HepG2 (cell line): ENCODE measurements at regions not wholly inside any gene's neighbourhood (a gene's known extent, or its start where the extent isn't known, plus 50 kb on each side); places are given as distances from the start of the nearest gene placed in this dataset.

Experiments
- ATAC-seq: fragments of 200-7000 bp; cut with Tn5 transposase; 3 replicates; pipeline ENCODE4 v1.9.1; 2020; ENCODE audit warnings: mild to moderate bottlenecking, moderate library complexity
- BruUV-seq: library from RNA; stranded (reverse); fragments of 400-500 nt; replicated peaks from 2 replicates; lab custom pipeline; 2021; lab: Mats Ljungman, UMichigan
- CTCF ChIA-PET: fragments of 300-600 bp; formaldehyde crosslinking; extraction: SDS; loops from one replicate; lab custom pipeline; 2021; ENCODE audit warnings: low total read pairs, inconsistent platforms, low intra/inter-chr PET ratio; lab: Yijun Ruan, JAX
- POLR2A ChIA-PET: fragments of 350-600 bp; sonication (Branson Sonifier 250); formaldehyde crosslinking; loops from one replicate; lab custom pipeline; 2020; ENCODE audit warnings: antibody characterized with exemption, inconsistent platforms; lab: Yijun Ruan, JAX
- DNase-seq: peaks from one replicate; pipeline ENCODE4 v3.0.0-alpha.2; 2015; ENCODE audit warnings: low spot score
- FAIRE-seq: peaks from 3 replicates; lab custom pipeline; 2011; peaks lifted over from hg19 to GRCh38; lab: Jason Lieb, UNC
- H2AFZ ChIP-seq: one replicate; pipeline ENCODE4 v1.6.1; 2011; ENCODE audit warnings: low read length, inconsistent platforms
- H3K27ac ChIP-seq: fragments of 300-600 bp; 3 replicates; pipeline ENCODE4 v1.8.0; 2011; ENCODE audit warnings: mixed run types, mild to moderate bottlenecking, mixed read lengths, low read length, inconsistent platforms; ENCODE audit not compliant: insufficient read depth; ENCODE audit errors: extremely low read length
- H3K27me3 ChIP-seq, 2 experiments: fragments of 200-600 bp in 1 of 2; 2 replicates in 1 of 2; 3 replicates in 1 of 2; pipeline versions ENCODE4 v1.6.0 to v1.8.0; 2011; ENCODE audit warnings: low read length in 2 of 2, mild to moderate bottlenecking in 2 of 2, moderate library complexity in 2 of 2, inconsistent platforms in 1 of 2; ENCODE audit not compliant: insufficient read depth in 2 of 2, control insufficient read depth in 1 of 2
- H3K36me3 ChIP-seq, 2 experiments: fragments of 200-600 bp in 1 of 2; replicated peaks in 1 of 2; 2 replicates in 1 of 2; 3 replicates in 1 of 2; pipeline versions ENCODE4 v1.5.1 to v1.8.0; 2011; ENCODE audit warnings: low read length in 2 of 2, inconsistent platforms in 1 of 2; ENCODE audit not compliant: insufficient read depth in 2 of 2, control insufficient read depth in 1 of 2
- H3K4me1 ChIP-seq: 2 replicates; pipeline ENCODE4 v1.5.1; 2012; ENCODE audit warnings: low read length, inconsistent platforms; ENCODE audit not compliant: insufficient read depth
- H3K4me2 ChIP-seq: 2 replicates; pipeline ENCODE4 v1.6.0; 2011; ENCODE audit warnings: low read depth, low read length, inconsistent platforms
- H3K4me3 ChIP-seq, 3 experiments: fragments of 200-600 bp in 1 of 3; sonication (generic), shearing (Covaris generic) in 1 of 3; replicated peaks in 1 of 3; 2 replicates each; pipeline ENCODE4 v1.5.1; 2011 to 2016; ENCODE audit warnings: low read length in 3 of 3, inconsistent platforms in 2 of 3, low read depth in 2 of 3, mild to moderate bottlenecking in 2 of 3, control low read depth in 1 of 3, mixed read lengths in 1 of 3; ENCODE audit not compliant: insufficient read depth in 1 of 3
- H3K79me2 ChIP-seq: one replicate; pipeline ENCODE4 v1.6.1; 2011; ENCODE audit warnings: low read length, inconsistent platforms; ENCODE audit not compliant: insufficient read depth
- H3K9ac ChIP-seq: 2 replicates; pipeline ENCODE4 v1.6.0; 2011; ENCODE audit warnings: mild to moderate bottlenecking, low read depth, low read length, inconsistent platforms; ENCODE audit not compliant: insufficient read depth
- H3K9me3 ChIP-seq: 2 replicates; pipeline ENCODE4 v1.5.1; 2012; ENCODE audit warnings: mild to moderate bottlenecking, low read length
- H4K20me1 ChIP-seq: 2 replicates; pipeline ENCODE4 v1.6.0; 2011; ENCODE audit warnings: inconsistent platforms, mild to moderate bottlenecking, low read length, moderate library complexity; ENCODE audit not compliant: insufficient read depth
- BATF2 ChIP-seq: sonication (generic); formaldehyde crosslinking; IDR thresholded peaks from 2 replicates; pipeline ENCODE4 v1.8.0; 2022; ENCODE audit warnings: mild to moderate bottlenecking, missing genetic modification reagents, moderate library complexity
- HDAC2 ChIP-seq: sonication (generic); formaldehyde crosslinking; IDR thresholded peaks from 2 replicates; pipeline ENCODE4 v1.4.0; 2020; ENCODE audit warnings: missing genetic modification reagents
- HOXA5 ChIP-seq: sonication (generic); formaldehyde crosslinking; IDR thresholded peaks from 2 replicates; pipeline ENCODE4 v1.4.0; 2020; ENCODE audit warnings: missing genetic modification reagents
- HOXA9 ChIP-seq: sonication (generic); formaldehyde crosslinking; IDR thresholded peaks from 2 replicates; pipeline ENCODE4 v1.8.1; 2022; ENCODE audit warnings: missing genetic modification reagents, mild to moderate bottlenecking, moderate library complexity, borderline replicate concordance
- KLF12 ChIP-seq: sonication (generic); formaldehyde crosslinking; IDR thresholded peaks from 2 replicates; pipeline ENCODE4 v1.4.0; 2020; ENCODE audit warnings: missing genetic modification reagents, borderline replicate concordance
- MAX ChIP-seq: IDR thresholded peaks from 2 replicates; pipeline ENCODE4 v1.6.1; 2012; ENCODE audit warnings: inconsistent platforms
- MED8 ChIP-seq: sonication (generic); formaldehyde crosslinking; IDR thresholded peaks from 2 replicates; pipeline ENCODE4 v1.8.1; 2023; ENCODE audit warnings: mild to moderate bottlenecking, missing genetic modification reagents; ENCODE audit not compliant: insufficient replicate concordance
- MTA1 ChIP-seq: sonication (generic); formaldehyde crosslinking; IDR thresholded peaks from 2 replicates; pipeline ENCODE4 v1.4.0; 2020; ENCODE audit warnings: missing genetic modification reagents, mild to moderate bottlenecking, borderline replicate concordance
- MYC ChIP-seq: sonication (generic); formaldehyde crosslinking; IDR thresholded peaks from 2 replicates; pipeline ENCODE4 v1.9.0; 2021; ENCODE audit warnings: missing genetic modification reagents, borderline replicate concordance
- NFYC ChIP-seq: IDR thresholded peaks from 2 replicates; pipeline ENCODE4 v1.6.1; 2016; ENCODE audit warnings: missing genetic modification reagents, missing compliant biosample characterization
- SMAD3 ChIP-seq: sonication (generic); formaldehyde crosslinking; IDR thresholded peaks from 2 replicates; pipeline ENCODE4 v1.4.0; 2020; ENCODE audit warnings: missing genetic modification reagents
- SP5 ChIP-seq: IDR thresholded peaks from 2 replicates; pipeline ENCODE4 v1.6.1; 2016; ENCODE audit warnings: low read depth, borderline replicate concordance
- TERF1 ChIP-seq: sonication (generic); formaldehyde crosslinking; IDR thresholded peaks from 2 replicates; pipeline ENCODE4 v1.8.0; 2022; ENCODE audit warnings: mild to moderate bottlenecking, missing genetic modification reagents, moderate library complexity
- THAP11 ChIP-seq: IDR thresholded peaks from 2 replicates; pipeline ENCODE4 v1.6.1; 2016; ENCODE audit warnings: missing biosample characterization, missing genetic modification reagents
- XRCC5 ChIP-seq: fragments of 200-400 bp; formaldehyde crosslinking; optimal IDR thresholded peaks from 2 replicates; pipeline ENCODE3; 2017; ENCODE audit warnings: mild to moderate bottlenecking, low read length
- ZC3H13 ChIP-seq: sonication (generic); formaldehyde crosslinking; IDR thresholded peaks from 2 replicates; pipeline ENCODE4 v1.8.1; 2023; ENCODE audit warnings: mild to moderate bottlenecking, missing genetic modification reagents, moderate library complexity
- ZFP90 ChIP-seq: sonication (generic); formaldehyde crosslinking; IDR thresholded peaks from 2 replicates; pipeline ENCODE4 v1.8.0; 2022; ENCODE audit warnings: missing genetic modification reagents, mild to moderate bottlenecking, inconsistent platforms, borderline replicate concordance
- ZNF143 ChIP-seq: sonication (generic); formaldehyde crosslinking; IDR thresholded peaks from 2 replicates; pipeline ENCODE4 v1.4.0; 2020; ENCODE audit warnings: missing genetic modification reagents
- ZNF33A ChIP-seq: sonication (generic); formaldehyde crosslinking; IDR thresholded peaks from 2 replicates; pipeline ENCODE4 v1.5.1; 2020; ENCODE audit warnings: missing genetic modification reagents, mild to moderate bottlenecking, moderate library complexity, borderline replicate concordance
- ZNF33B ChIP-seq: sonication (generic); formaldehyde crosslinking; IDR thresholded peaks from 2 replicates; pipeline ENCODE4 v1.5.1; 2020; ENCODE audit warnings: mild to moderate bottlenecking, missing genetic modification reagents
- ZNF460 ChIP-seq: sonication (generic); formaldehyde crosslinking; IDR thresholded peaks from 2 replicates; pipeline ENCODE4 v1.5.1; 2020; ENCODE audit warnings: missing genetic modification reagents, mild to moderate bottlenecking, borderline replicate concordance
- ZNF501 ChIP-seq: sonication (generic); formaldehyde crosslinking; IDR thresholded peaks from 2 replicates; pipeline ENCODE4 v1.5.1; 2020; ENCODE audit warnings: mild to moderate bottlenecking, moderate library complexity, missing genetic modification reagents
- ZNF672 ChIP-seq: sonication (generic); formaldehyde crosslinking; IDR thresholded peaks from 2 replicates; pipeline ENCODE4 v1.8.1; 2022; ENCODE audit warnings: missing genetic modification reagents
- ZNF772 ChIP-seq: sonication (generic); formaldehyde crosslinking; IDR thresholded peaks from 2 replicates; pipeline ENCODE4 v1.5.0; 2020; ENCODE audit warnings: mild to moderate bottlenecking, missing genetic modification reagents
- ZUFSP ChIP-seq: sonication (generic); formaldehyde crosslinking; IDR thresholded peaks from 2 replicates; pipeline ENCODE4 v1.9.0; 2021; ENCODE audit warnings: missing genetic modification reagents, mild to moderate bottlenecking, borderline replicate concordance
- WGBS: methylation state at CpG from one replicate; pipeline ENCODE4 v1.1.6; 2017; ENCODE audit warnings: low lambda C conversion rate; 5-methylcytosine and 5-hydroxymethylcytosine counted together
- in situ Hi-C: cut with HindIII; loops from 2 replicates; pipeline ENCODE4 v1.10.0; 2017; ENCODE audit warnings: low pct_unique_long_range_greater_than_20kb; ENCODE audit not compliant: extremely low pct_ligation_motif_present
- intact Hi-C: fragments of 100-400 bp; cut with micrococcal nuclease; formaldehyde crosslinking; loops from one replicate; pipeline ENCODE4 v1.10.0; 2022; ENCODE audit not compliant: unreplicated experiment

GRCh38 chr11:10984250-10984649 lies 126.4 kb upstream of the ZBED5 start:
- intact Hi-C loops = no loop called here
- Histone ChIP-seq H2AFZ (no peak overlapping the region), H4K20me1 (no peaks in the 10 kb centered on the region), H3K4me3 (no peak overlapping the region), H3K9me3 (no peaks in the 10 kb centered on the region), H3K9ac (no peak overlapping the region), H3K79me2 (no peaks in the 10 kb centered on the region), H3K27ac (no peak overlapping the region), H3K36me3 (no peaks in the 10 kb centered on the region), H3K4me1 (no peaks in the 10 kb centered on the region), H3K4me2 (no peak overlapping the region), H3K27me3 (peaks cover 0 to 26% of the 10 kb centered on the region in 2 experiments; a peak in 3 of 5 replicates)
- ATAC-seq = no peak
- no peak for FAIRE-seq
- 92% methylated on average over 2 of the region's 4 CpGs for WGBS
- POLR2A ChIA-PET = no interaction called here
- in situ Hi-C loops = no loop called here
- no peak for DNase-seq
- CTCF ChIA-PET = no interaction called here
- no TSS peak for BruUV-seq
- TF ChIP-seq MAX (no peak), TERF1 (CRISPR knock-in tag) (no peak), ZNF460 (CRISPR knock-in tag) (no peak), MTA1 (CRISPR knock-in tag) (no peak), KLF12 (CRISPR knock-in tag) (no peak), ZUFSP (CRISPR knock-in tag) (no peak), MED8 (CRISPR knock-in tag) (no peak), ZC3H13 (no peak), THAP11 (CRISPR knock-in tag) (peak; percentile 59), ZNF143 (peak; percentile 66), MYC (no peak), ZNF33A (no peak), XRCC5 (no peak), HOXA5 (CRISPR knock-in tag) (no peak), SMAD3 (no peak), ZNF772 (no peak), BATF2 (CRISPR knock-in tag) (no peak), ZNF672 (no peak), HDAC2 (CRISPR knock-in tag) (no peak), ZNF33B (CRISPR knock-in tag) (no peak), HOXA9 (no peak), NFYC (CRISPR knock-in tag) (0 out of 2 replicates have a peak, but pooled peaks have one; percentile 23), ZNF501 (CRISPR knock-in tag) (no peak), SP5 (CRISPR knock-in tag) (no peak), ZFP90 (no peak)
